Peyer's patch (tissue), 4 donors: ENCODE measurements at regions not wholly inside any gene's neighbourhood (a gene's known extent, or its start where the extent isn't known, plus 50 kb on each side); places are given as distances from the start of the nearest gene placed in this dataset.

Source experiments
- DNase-seq, 3 donors: peaks; one replicate each; pipeline ENCODE4 v3.0.0-alpha.2; 2017 to 2019
- H3K27ac ChIP-seq, 4 donors: fragments of 200-600 bp; sonication (generic); one replicate each; pipeline ENCODE4 v1.5.1; 2016 to 2019
- H3K27me3 ChIP-seq, 2 donors: fragments of 200-600 bp; sonication (generic); one replicate each; pipeline ENCODE4 v1.5.1; 2019
- H3K36me3 ChIP-seq, 3 donors: fragments of 200-600 bp; sonication (generic); one replicate each; pipeline ENCODE4 v1.5.1; 2016 to 2019
- H3K4me1 ChIP-seq, 4 donors: fragments of 200-600 bp; sonication (generic); one replicate each; pipeline ENCODE4 v1.5.1; 2016 to 2019
- H3K4me3 ChIP-seq, 4 donors: fragments of 200-600 bp; sonication (generic); 1 replicate in 3 of 4; 2 replicates in 1 of 4; pipeline ENCODE4 v1.5.1; 2016 to 2019; ENCODE audit warnings: mild to moderate bottlenecking in 1 of 4
- H3K9me3 ChIP-seq, 4 donors: fragments of 200-600 bp; sonication (generic); one replicate each; pipeline ENCODE4 v1.5.1; 2016 to 2019; ENCODE audit warnings: mild to moderate bottlenecking in 1 of 4
- CTCF ChIP-seq, 6 experiments: fragments of 450-650 bp in 4 of 6; fragments of 200-600 bp in 2 of 6; sonication (generic) in 1 of 6; IDR thresholded peaks; one replicate each; pipeline ENCODE4 v1.5.1; 2017 to 2019; ENCODE audit warnings: antibody characterized with exemption in 6 of 6, mild to moderate bottlenecking in 3 of 6, moderate library complexity in 1 of 6
- POLR2A ChIP-seq, 2 donors: fragments of 450-650 bp; IDR thresholded peaks; one replicate each; pipeline ENCODE4 v1.5.1; 2017; ENCODE audit warnings: antibody characterized with exemption in 2 of 2, mild to moderate bottlenecking in 2 of 2, moderate library complexity in 2 of 2

DNA sequence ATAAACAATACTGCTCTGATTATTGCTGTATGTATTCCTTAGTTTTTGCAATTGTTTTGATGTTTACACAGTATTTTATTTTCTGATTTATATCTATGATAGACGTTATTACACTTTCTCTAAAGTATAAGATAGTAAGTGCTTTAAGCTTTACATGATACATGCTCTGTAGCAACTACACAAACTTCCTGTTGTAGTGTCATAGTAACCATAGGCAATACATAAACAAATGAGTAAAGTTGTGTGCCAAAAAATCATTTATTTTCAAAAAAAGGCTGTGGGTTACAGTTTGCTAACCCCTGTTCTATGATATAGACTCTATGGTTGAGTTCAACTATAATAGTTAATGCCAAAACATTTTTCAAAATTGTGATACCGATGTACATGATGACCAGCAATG, 1156.4 kb downstream of the AMY1C start:
- no peak for DNase-seq
- TF ChIP-seq POLR2A (IDR thresholded peaks at IDR 0.05) (no peak), CTCF (IDR thresholded peaks at IDR 0.05) (no peak)
- Histone ChIP-seq H3K27me3 (no peaks in the 10 kb centered on the region), H3K4me1 (no peaks in the 10 kb centered on the region), H3K9me3 (no peaks in the 10 kb centered on the region), H3K36me3 (no peaks in the 10 kb centered on the region), H3K27ac (no peak overlapping the region), H3K4me3 (no peak overlapping the region)

GRCh38 chr1:104919188-104919587, 1169.5 kb downstream of the AMY1C start:
- Histone ChIP-seq H3K9me3 (no peaks in the 10 kb centered on the region), H3K27me3 (no peaks in the 10 kb centered on the region), H3K36me3 (no peaks in the 10 kb centered on the region), H3K27ac (no peak overlapping the region), H3K4me3 (no peak overlapping the region), H3K4me1 (no peaks in the 10 kb centered on the region)
- no peak for DNase-seq
- TF ChIP-seq CTCF (IDR thresholded peaks at IDR 0.05) (no peak), POLR2A (IDR thresholded peaks at IDR 0.05) (no peak)

DNA sequence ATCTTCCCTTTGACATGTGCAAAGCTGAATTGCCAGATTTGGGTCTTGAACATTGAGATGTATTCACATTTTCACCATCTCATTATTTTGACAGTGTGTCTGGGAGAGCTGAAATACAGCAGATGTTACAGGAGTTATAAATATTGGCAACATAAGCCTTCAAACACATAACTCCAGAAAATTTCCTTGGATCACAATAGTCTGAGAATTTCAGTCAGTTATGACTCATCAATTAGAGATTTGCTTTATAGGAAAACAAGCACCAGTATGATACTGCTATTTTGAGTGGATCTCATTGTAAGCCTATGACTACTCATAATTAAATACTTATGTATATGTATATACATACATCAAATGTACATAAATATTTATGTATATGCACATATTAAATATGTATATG, 1171.8 kb downstream of the AMY1C start:
- no peak for DNase-seq
- no peak overlapping the region for H3K27ac ChIP-seq
- TF ChIP-seq POLR2A (IDR thresholded peaks at IDR 0.05) (no peak), CTCF (IDR thresholded peaks at IDR 0.05) (no peak)
- no peak overlapping the region for H3K4me3 ChIP-seq
- H3K27me3 ChIP-seq: no peaks in the 10 kb centered on the region
- no peaks in the 10 kb centered on the region for H3K4me1 ChIP-seq
- no peaks in the 10 kb centered on the region for H3K36me3 ChIP-seq
- H3K9me3 ChIP-seq: no peaks in the 10 kb centered on the region

GRCh38 chr1:104923075-104923474, 1173.4 kb downstream of the AMY1C start:
- TF ChIP-seq CTCF (IDR thresholded peaks at IDR 0.05): no peak
- TF ChIP-seq POLR2A (IDR thresholded peaks at IDR 0.05): no peak
- Histone ChIP-seq H3K9me3 (no peaks in the 10 kb centered on the region), H3K27ac (no peak overlapping the region), H3K4me1 (no peaks in the 10 kb centered on the region), H3K4me3 (no peak overlapping the region), H3K27me3 (no peaks in the 10 kb centered on the region), H3K36me3 (no peaks in the 10 kb centered on the region)
- DNase-seq: no peak

- TF ChIP-seq CTCF (IDR thresholded peaks at IDR 0.05) (no peak), POLR2A (IDR thresholded peaks at IDR 0.05) (no peak)
- no peaks in the 10 kb centered on the region for H3K9me3 ChIP-seq
- H3K27me3 ChIP-seq: no peaks in the 10 kb centered on the region
- no peak overlapping the region for H3K4me3 ChIP-seq
- no peaks in the 10 kb centered on the region for H3K4me1 ChIP-seq
- H3K27ac ChIP-seq: no peak overlapping the region
- H3K36me3 ChIP-seq: no peaks in the 10 kb centered on the region
- no peak for DNase-seq
Observed at GRCh38 chr1:104929280-104929679, 1179.6 kb downstream of the AMY1C start.
